AG04449 (cell line): ENCODE measurements at regions not wholly inside any gene's neighbourhood (a gene's known extent, or its start where the extent isn't known, plus 50 kb on each side); places are given as distances from the start of the nearest gene placed in this dataset.

Source experiments
- CTCF ChIA-PET: fragments of 350-600 bp; formaldehyde crosslinking; extraction: SDS; loops from one replicate; lab custom pipeline; 2021; ENCODE audit warnings: antibody characterized with exemption; lab: Yijun Ruan, JAX
- POLR2A ChIA-PET: fragments of 400-600, 350-600 bp; formaldehyde crosslinking; extraction: SDS; loops from one replicate; lab custom pipeline; 2020; ENCODE audit warnings: antibody characterized with exemption, inconsistent platforms; lab: Yijun Ruan, JAX
- DNase-seq: peaks from one replicate; pipeline ENCODE4 v3.0.0-alpha.2; 2010; ENCODE audit warnings: low read depth, low spot score
- H3K4me3 ChIP-seq: 2 replicates; pipeline ENCODE4 v1.5.1; 2011; ENCODE audit warnings: low read depth, mild to moderate bottlenecking, control low read depth, low read length
- CTCF ChIP-seq: IDR thresholded peaks from one replicate; pipeline ENCODE4 v1.5.1; 2011; ENCODE audit warnings: mild to moderate bottlenecking, moderate library complexity, low read length, control low read depth, inconsistent platforms; ENCODE audit not compliant: insufficient read depth; ENCODE audit errors: missing control alignments

DNA sequence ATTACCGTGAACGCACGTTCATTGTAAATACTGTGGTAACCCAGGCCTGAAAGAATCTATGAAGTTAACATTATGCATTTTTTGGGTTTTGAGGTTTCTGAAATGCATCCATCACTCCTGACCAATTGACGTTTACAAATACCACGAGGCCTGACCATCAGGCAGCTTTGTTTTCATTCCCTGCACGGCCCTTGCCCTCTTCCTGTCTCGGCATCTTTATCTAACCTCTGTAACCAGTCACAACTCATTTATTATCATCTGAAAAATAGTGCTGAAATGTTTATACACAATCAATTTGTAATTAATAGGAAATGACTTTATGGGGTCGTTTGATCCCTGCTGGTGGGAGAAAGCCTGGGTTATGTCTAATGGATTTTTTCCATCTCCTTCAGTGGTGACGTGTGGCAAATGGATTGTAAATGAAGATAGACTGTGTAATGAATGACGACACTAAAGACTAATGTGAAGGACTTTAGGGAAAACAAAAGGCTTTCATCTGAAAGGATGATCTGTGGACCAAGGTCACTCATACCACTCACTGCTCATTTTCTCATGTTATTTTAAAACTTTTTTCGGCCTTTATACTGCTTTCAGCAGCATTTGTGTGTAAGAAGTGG is 102.7 kb upstream of the SORBS2 start:
- H3K4me3 ChIP-seq: no peak overlapping the region
- no peak for TF ChIP-seq CTCF
- peak; percentile 78 for DNase-seq
- ChIA-PET CTCF (no interaction called here), POLR2A (interaction anchor here (0.6 kb wide), 1 partner anchor 33 kb away, joined by 3 read pairs; no protein-coding TSS in a partner anchor)

GRCh38 chr4:185915271-185915670 is 103.3 kb upstream of the SORBS2 start:
- no peak for DNase-seq
- no peak overlapping the region for H3K4me3 ChIP-seq
- POLR2A ChIA-PET: no interaction called here
- CTCF ChIA-PET: interaction anchor here (1.0 kb wide), 1 partner anchor 318 kb away, joined by 3 read pairs; no protein-coding TSS in a partner anchor
- TF ChIP-seq CTCF: no peak

- no peak for DNase-seq
- H3K4me3 ChIP-seq: no peak overlapping the region
- no peak for TF ChIP-seq CTCF
- ChIA-PET POLR2A (no interaction called here), CTCF (interaction anchor here (1.0 kb wide), 1 partner anchor 318 kb away, joined by 3 read pairs; no protein-coding TSS in a partner anchor)
Measured at GRCh38 chr4:185915817-185916216, 103.8 kb upstream of the SORBS2 start.

- CTCF ChIA-PET: interaction anchor here (1.0 kb wide), 1 partner anchor 318 kb away, joined by 3 read pairs; no protein-coding TSS in a partner anchor
- TF ChIP-seq CTCF: no peak
- DNase-seq: no peak
- H3K4me3 ChIP-seq: no peak overlapping the region
- POLR2A ChIA-PET: no interaction called here
Measured at GRCh38 chr4:185916231-185916630, 104.2 kb upstream of the SORBS2 start.

GRCh38 chr4:185916683-185917082 is 104.7 kb upstream of the SORBS2 start:
- H3K4me3 ChIP-seq: no peak overlapping the region
- TF ChIP-seq CTCF: no peak
- CTCF ChIA-PET: no interaction called here
- no peak for DNase-seq
- POLR2A ChIA-PET: no interaction called here

DNA sequence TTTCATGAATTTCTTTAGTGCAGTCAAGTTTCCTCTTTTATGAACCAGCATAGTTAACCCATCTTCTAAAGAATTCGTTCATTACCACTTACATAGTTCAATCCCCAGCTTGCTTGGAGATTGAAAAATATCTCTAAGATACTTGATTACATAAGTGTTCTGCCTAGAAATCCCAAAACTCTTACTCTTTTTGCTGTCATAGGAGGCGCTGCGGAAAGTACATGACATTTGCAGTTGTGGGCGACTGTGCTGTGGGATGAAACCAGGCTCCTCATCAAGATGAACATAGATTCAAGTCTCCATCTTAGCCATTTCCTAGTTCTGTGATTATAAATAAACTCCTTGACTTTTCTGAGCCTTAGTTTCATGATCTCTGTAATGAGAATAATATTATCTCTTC is 107.1 kb upstream of the SORBS2 start:
- CTCF ChIA-PET: no interaction called here
- no peak for DNase-seq
- POLR2A ChIA-PET: no interaction called here
- no peak overlapping the region for H3K4me3 ChIP-seq
- no peak for TF ChIP-seq CTCF
